ENCODE measurements at regions not wholly inside any gene's neighbourhood (a gene's known extent, or its start where the extent isn't known, plus 50 kb on each side); places are given as distances from the start of the nearest gene placed in this dataset.

DNA sequence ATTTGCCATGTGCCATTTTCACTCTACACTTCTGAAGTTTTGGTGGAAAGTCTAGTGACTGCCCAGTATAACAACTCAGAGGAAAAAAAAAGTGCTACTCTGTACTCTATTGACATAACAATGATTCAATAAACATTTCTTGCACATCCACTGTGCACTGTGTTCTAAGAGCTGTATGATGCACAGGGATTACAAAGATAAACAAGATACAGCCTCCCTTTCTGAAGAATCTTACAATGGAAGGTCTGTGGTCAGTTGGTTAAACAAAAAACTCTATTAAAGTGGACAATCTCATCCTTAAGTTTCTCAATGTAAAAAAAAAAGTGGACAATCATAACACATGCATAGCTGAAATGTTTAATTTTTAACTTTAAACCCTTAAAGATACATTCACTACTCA, 105.7 kb upstream of the RASSF8 start:
- Mint-ChIP-seq H3K36me3 (no peaks in the 10 kb centered on the region), H3K4me1 (ENCODE audit: low read depth in 2 of 2) (no peaks in the 10 kb centered on the region), H3K4me3 (no peak overlapping the region), H3K27ac (no peak overlapping the region), H3K9me3 (no peaks in the 10 kb centered on the region), H3K27me3 (peaks cover 6% of the 10 kb centered on the region in 2 donors)
- DNase-seq (ENCODE audit: low spot score), result no peak
- no peak for ATAC-seq

DNA sequence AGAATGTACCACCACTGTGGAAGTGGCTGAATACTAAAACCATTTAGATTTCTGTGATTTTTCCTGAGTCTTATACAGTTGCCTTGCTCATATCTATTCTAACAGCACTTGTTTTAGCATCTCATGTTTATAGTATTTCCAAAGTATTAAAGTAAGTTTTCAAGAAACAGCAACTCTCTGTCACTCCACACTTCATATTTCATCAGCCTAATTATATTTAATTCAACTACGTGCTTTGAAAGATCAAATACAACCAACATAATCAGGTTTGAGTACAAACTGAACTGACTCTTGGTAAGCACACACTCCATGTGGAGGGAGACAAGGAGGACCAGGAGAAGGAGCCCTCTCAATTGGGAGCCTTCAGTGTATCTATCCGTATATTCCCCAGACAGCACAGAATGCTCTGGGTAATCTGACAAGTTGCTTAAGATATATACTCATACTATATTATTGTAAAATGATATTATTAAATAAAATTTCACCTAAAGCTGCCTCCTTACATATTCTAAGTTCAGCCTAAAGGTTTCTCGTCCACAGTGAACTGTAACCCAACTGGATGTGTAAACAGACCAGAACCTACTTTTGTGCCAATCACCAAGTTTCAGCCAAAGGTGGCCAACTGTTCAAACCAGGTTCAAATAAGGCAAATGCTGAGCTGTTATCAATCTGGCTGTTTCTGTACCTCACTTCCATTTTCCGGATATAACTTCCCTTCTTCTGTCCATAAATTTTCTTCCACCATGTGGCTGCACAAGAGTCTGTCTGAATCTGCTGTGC, 105.0 kb upstream of the RASSF8 start:
- no peaks in the 10 kb centered on the region for H3K4me1 Mint-ChIP-seq (ENCODE audit: low read depth in 2 of 2)
- no peaks in the 10 kb centered on the region for H3K36me3 Mint-ChIP-seq
- H3K4me3 Mint-ChIP-seq, result no peak overlapping the region
- ATAC-seq (no peak), DNase-seq (ENCODE audit: low spot score) (no peak)
- no peaks in the 10 kb centered on the region for H3K9me3 Mint-ChIP-seq
- H3K27ac Mint-ChIP-seq, result no peak overlapping the region
- peaks cover 6% of the 10 kb centered on the region in 2 donors for H3K27me3 Mint-ChIP-seq

DNA sequence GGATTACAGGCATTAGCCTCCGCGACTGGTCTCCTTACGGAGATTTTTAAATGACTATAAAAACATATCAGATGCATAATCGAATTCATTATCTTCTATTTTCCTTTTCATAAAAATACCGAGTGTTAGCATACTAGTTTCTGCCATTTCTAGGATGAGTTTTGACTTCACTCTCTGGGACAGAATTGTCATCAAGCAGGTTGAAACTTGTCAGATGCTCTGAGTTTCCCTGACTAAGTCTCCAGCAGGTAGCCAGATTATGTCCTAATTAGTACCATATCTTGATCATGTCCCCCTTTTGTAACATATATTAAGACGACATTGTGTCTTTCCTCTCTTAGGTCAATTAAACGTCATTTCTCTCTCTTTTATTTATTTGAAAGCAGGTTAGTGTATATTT, 103.5 kb upstream of the RASSF8 start:
- ATAC-seq (no peak), DNase-seq (ENCODE audit: low spot score) (no peak)
- Mint-ChIP-seq H3K9me3 (no peaks in the 10 kb centered on the region), H3K36me3 (no peaks in the 10 kb centered on the region), H3K27me3 (peaks cover 6% of the 10 kb centered on the region in 2 donors), H3K4me1 (ENCODE audit: low read depth in 2 of 2) (peaks cover 0 to 3% of the 10 kb centered on the region in 2 donors), H3K4me3 (no peak overlapping the region), H3K27ac (no peak overlapping the region)

DNA sequence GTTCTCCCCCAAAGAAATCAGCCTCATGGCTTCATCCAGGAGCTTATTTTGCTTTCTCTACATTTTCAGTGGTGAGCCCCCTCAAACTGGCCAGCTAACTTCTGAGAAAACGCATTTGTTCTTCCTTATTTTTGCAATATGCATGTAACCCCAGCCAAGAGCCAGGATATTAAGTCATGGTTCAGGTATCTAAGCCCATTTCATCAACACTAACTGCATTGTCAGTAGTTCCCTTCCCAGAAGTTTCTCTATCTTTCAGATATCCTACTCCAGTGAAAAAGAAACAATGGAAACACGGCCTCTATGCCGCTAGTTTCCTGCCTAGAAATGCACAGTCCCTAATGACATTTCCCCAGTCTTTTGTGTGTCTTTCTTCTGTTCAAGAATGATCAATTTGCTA, 102.8 kb upstream of the RASSF8 start:
- no peak for DNase-seq (ENCODE audit: low spot score)
- H3K4me1 Mint-ChIP-seq (ENCODE audit: low read depth in 2 of 2), result peaks cover 0 to 3% of the 10 kb centered on the region in 2 donors
- peaks cover 7 to 8% of the 10 kb centered on the region in 2 donors for H3K27me3 Mint-ChIP-seq
- no peak overlapping the region for H3K27ac Mint-ChIP-seq
- no peaks in the 10 kb centered on the region for H3K36me3 Mint-ChIP-seq
- H3K4me3 Mint-ChIP-seq, result no peak overlapping the region
- no peaks in the 10 kb centered on the region for H3K9me3 Mint-ChIP-seq
- ATAC-seq, result no peak

DNA sequence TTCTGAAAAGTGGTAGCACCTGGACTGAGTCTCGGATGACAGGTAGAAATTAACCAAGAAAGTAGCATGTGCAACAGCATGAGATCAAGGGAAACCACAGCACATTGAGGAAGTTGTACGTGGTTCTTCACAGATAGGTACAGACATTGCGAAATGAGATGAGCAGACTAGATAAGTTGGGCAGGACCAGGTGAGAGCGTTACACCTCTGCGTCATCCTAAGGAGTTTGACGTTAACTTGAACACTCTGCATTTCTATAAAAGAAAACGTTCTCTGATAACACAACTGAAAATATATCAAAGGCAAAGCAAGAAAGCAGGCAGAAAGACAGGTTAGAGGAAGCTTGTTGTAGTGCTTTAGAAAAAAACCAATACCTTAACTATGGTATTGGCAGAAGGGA, 98.5 kb upstream of the RASSF8 start:
- ATAC-seq (no peak), DNase-seq (ENCODE audit: low spot score) (no peak)
- Mint-ChIP-seq H3K36me3 (no peaks in the 10 kb centered on the region), H3K27ac (no peak overlapping the region), H3K4me1 (ENCODE audit: low read depth in 2 of 2) (peaks cover 0 to 3% of the 10 kb centered on the region in 2 donors), H3K9me3 (no peaks in the 10 kb centered on the region), H3K27me3 (peaks cover 8 to 14% of the 10 kb centered on the region in 2 donors), H3K4me3 (no peak overlapping the region)

DNA sequence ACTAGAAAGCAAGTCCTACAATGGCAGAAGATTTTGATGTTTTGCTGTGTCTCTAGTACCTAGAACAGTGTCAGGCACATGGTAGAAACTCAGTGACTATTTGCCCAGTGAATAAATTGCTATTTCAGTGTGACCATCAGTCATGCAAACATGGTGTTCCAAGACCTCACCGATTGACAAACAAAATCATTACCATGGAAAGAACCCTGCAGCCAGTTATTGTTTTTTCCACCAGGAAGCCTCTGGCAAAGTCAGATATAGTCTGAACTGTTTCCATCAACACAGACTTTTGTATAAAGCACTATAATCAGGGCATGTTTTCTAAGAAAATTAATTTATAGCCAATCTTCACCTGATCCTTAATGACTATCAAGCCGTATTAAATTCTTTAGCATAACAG, 97.3 kb upstream of the RASSF8 start:
- Mint-ChIP-seq H3K4me1 (ENCODE audit: low read depth in 2 of 2) (peaks cover 0 to 3% of the 10 kb centered on the region in 2 donors), H3K27ac (no peak overlapping the region), H3K4me3 (no peak overlapping the region), H3K27me3 (peaks cover 7 to 8% of the 10 kb centered on the region in 2 donors), H3K9me3 (no peaks in the 10 kb centered on the region), H3K36me3 (no peaks in the 10 kb centered on the region)
- ATAC-seq, result no peak
- DNase-seq (ENCODE audit: low spot score), result no peak

DNA sequence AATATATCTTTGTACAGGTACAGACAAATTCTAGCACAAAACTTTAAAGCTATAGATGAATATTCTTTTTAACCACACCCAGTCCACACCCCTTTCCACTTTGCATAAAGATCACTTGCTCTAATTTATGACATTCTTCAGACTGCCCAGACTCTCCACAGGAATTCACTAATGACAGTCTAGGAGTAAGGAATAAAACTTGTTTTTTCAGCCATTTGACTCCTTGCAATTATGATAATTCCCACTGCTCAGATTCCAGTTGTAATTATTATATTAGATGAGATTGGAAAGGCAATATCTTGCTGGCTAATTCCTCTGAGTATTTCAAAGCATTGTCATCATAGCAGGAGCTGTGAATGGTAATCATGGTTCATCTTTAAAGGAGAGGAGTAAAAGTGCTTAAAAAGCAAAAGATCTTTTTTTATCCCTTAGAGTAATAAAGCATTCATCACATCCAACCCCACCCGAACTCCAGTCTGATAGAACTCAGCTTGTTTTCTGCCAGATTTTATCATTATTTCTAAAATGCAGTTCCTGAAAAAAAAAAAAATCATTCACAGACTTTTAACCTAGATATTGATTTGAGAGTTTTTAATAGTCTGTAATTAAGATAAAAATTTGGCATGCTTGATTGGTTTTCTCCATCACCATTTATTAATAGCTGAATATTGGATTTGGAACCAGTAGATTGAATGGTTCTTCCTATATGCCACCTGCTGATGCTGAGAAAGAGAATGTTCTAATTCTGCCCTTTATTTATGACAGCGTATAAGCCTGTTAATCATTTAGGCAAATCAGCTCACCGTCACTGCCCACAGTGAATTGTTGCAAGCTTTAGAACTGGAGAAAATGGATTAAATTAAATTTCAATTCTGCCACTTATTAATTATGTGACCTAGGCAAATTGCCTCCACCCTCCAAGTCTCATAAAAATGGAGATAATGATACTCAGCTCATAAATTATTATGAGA, 93.9 kb upstream of the RASSF8 start:
- no peak overlapping the region for H3K4me3 Mint-ChIP-seq
- peaks cover 5% of the 10 kb centered on the region for H3K36me3 Mint-ChIP-seq
- H3K27ac Mint-ChIP-seq, result no peak overlapping the region
- DNase-seq (ENCODE audit: low spot score), result no peak
- peaks cover 0 to 3% of the 10 kb centered on the region in 2 donors for H3K4me1 Mint-ChIP-seq (ENCODE audit: low read depth in 2 of 2)
- peaks cover 3% of the 10 kb centered on the region for H3K9me3 Mint-ChIP-seq
- ATAC-seq, result no peak
- peaks cover 7 to 10% of the 10 kb centered on the region in 2 donors for H3K27me3 Mint-ChIP-seq

DNA sequence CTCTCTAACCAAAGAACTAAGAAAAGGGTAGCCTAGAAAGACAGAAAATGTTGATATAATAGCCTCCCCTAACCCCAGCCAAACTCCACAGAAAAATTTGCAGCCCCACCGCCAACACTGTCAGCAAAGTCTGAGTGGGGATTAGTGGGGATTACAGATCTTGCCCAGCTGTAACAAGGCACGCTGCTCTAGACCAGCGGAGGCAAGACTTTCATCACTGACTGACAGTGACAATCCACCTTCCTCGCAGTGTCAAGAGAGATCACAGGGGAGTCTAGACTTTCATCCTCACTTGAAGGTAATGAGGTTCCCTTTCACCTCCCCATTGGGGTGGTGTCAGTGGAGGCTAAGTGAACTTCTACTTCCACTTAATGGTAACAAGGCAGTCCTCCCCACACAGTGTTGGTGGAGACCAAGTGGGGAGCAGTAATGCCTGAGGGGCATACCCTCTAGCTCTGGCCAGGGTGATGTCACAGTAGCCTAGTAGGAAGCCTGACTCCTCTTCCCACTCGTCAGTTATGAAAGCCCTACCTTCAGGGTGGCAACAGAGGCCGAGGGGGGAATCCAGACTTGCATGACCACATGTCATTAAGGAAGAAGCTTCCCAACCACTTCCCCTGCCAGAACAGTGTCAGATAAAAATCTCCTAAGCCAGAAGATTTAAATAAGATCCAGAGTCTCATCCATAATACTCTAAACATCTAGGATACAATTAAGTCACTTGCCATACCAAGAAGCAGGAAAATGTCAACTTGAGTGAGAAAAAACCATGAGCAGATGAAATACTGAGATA, 91.7 kb upstream of the RASSF8 start:
- Mint-ChIP-seq H3K27me3 (peaks cover 0 to 5% of the 10 kb centered on the region in 2 donors), H3K36me3 (peaks cover 5% of the 10 kb centered on the region), H3K9me3 (peaks cover 6% of the 10 kb centered on the region), H3K4me1 (ENCODE audit: low read depth in 2 of 2) (no peaks in the 10 kb centered on the region), H3K27ac (no peak overlapping the region), H3K4me3 (no peak overlapping the region)
- ATAC-seq, result no peak
- DNase-seq (ENCODE audit: low spot score), result no peak

DNA sequence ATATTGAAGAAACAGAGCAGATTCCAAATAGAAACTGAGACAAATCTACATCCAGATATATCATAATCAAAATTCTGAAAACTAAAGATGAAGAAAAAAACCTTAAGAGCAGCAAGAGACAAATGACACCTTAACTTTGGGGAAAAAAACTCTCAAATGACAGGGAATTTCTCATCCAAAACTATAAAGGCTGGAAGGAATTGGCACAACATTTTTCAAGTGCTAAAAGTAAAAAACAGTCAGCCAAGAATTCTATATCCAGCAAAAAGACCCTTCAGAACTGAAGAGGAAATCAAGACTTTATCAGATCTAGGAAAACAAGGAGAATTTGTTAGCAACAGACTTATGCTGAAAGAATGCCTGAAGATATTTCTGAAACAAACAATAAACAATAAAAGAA, 90.3 kb upstream of the RASSF8 start:
- Mint-ChIP-seq H3K4me1 (ENCODE audit: low read depth in 2 of 2) (no peaks in the 10 kb centered on the region), H3K27me3 (peaks cover 0 to 5% of the 10 kb centered on the region in 2 donors), H3K36me3 (peaks cover 5% of the 10 kb centered on the region), H3K27ac (no peak overlapping the region), H3K9me3 (peaks cover 6% of the 10 kb centered on the region), H3K4me3 (no peak overlapping the region)
- DNase-seq (ENCODE audit: low spot score) (no peak), ATAC-seq (no peak)

DNA sequence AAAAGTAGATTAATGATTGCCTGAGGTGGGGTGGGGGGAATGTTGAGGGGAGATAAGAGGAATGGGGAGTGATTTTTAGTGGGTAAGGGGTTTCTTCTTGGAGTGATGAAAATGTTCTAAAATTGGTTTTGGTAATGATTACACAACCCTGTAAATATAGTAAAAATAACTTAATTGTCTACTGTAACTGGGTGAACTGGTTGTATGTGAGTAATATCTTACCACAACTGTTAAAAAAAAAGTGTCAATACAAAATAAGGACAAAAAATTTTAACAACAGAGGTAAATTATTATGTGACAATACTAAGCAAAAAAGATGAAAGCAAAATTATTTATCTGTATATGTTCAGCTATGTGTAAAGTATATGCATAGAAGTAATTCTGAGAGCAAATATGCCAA, 86.3 kb upstream of the RASSF8 start:
- H3K27me3 Mint-ChIP-seq, result peaks cover 12% of the 10 kb centered on the region in 2 donors
- no peak overlapping the region for H3K4me3 Mint-ChIP-seq
- H3K4me1 Mint-ChIP-seq (ENCODE audit: low read depth in 2 of 2), result no peaks in the 10 kb centered on the region
- ATAC-seq (no peak), DNase-seq (ENCODE audit: low spot score) (no peak)
- H3K27ac Mint-ChIP-seq, result no peak overlapping the region
- H3K9me3 Mint-ChIP-seq, result peaks cover 6% of the 10 kb centered on the region
- H3K36me3 Mint-ChIP-seq, result peaks cover 3% of the 10 kb centered on the region

DNA sequence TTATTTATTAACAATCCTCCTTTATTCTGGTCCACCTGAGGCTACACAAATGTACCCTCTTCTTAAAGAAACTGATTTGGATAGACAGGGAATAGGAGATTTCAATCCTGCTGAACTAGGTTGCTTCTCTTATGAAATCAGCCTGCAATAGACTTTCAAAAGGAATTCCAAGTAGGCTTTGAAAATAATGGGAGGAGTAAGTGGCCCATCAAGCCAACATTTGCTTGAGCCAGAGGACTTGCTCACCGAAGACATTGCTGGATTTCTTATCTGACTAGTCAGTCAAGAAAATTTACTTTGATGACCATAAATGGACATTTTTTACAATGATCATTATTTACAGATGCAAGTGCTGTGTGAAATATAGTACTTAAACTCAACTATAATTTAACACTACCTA, 82.8 kb upstream of the RASSF8 start:
- no peak overlapping the region for H3K27ac Mint-ChIP-seq
- peaks cover 16 to 27% of the 10 kb centered on the region in 2 donors for H3K27me3 Mint-ChIP-seq
- ATAC-seq (no peak), DNase-seq (ENCODE audit: low spot score) (no peak)
- H3K9me3 Mint-ChIP-seq, result peaks cover 5% of the 10 kb centered on the region
- no peaks in the 10 kb centered on the region for H3K4me1 Mint-ChIP-seq (ENCODE audit: low read depth in 2 of 2)
- no peaks in the 10 kb centered on the region for H3K36me3 Mint-ChIP-seq
- no peak overlapping the region for H3K4me3 Mint-ChIP-seq

DNA sequence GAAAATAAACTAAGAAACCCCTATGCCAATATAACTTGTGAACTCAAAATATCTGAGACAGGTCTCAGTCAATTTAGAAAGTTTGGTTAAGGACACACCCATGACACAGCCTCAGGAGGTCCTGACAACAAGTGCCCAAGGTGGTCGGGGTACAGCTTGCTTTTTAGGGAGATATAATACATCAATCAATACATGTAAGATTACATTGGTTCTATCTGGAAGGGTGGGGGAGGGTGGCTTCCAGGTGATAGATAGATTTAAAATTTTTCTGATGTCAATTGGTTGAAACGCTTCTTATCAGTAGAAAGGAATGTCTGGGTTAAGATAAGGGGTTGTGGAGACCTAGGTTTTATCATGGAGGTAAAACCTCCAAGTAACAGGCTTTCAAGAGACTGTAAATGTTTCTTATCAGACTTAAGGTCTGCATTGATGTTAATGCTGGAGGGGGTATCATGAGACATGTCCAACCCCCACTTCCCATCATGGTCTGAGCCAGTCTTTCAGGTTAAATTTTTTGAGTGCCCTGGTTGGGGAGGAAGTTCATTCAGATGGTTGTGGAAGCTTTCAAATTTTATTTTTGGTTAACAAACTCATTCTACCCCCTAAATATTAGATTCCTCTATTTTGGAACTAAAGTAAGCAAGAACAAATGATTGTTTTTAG, 82.0 kb upstream of the RASSF8 start:
- DNase-seq (ENCODE audit: low spot score), result no peak
- H3K36me3 Mint-ChIP-seq, result no peaks in the 10 kb centered on the region
- no peak for ATAC-seq
- peaks cover 16 to 27% of the 10 kb centered on the region in 2 donors for H3K27me3 Mint-ChIP-seq
- H3K4me1 Mint-ChIP-seq (ENCODE audit: low read depth in 2 of 2), result no peaks in the 10 kb centered on the region
- no peak overlapping the region for H3K4me3 Mint-ChIP-seq
- H3K27ac Mint-ChIP-seq, result no peak overlapping the region
- H3K9me3 Mint-ChIP-seq, result peaks cover 5% of the 10 kb centered on the region

DNA sequence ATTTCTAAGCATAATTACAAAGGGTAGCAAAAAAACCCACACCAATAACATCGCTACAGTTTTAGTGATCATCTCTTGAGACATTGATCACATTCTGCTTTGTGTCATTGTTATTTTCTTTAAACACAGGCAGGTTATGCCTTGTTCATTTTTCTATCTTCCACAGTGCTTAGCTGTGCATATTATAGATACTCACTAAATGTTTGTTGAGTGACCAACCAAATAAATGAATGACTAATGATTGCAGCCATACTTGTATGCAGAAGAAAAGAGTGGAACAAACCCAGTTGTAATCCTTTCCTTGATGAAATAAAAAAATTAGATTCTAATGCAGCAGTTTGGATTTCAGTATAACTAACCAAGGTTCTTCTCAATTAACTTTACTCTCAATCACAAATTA, 81.0 kb upstream of the RASSF8 start:
- DNase-seq (ENCODE audit: low spot score) (no peak), ATAC-seq (no peak)
- H3K4me1 Mint-ChIP-seq (ENCODE audit: low read depth in 2 of 2), result no peaks in the 10 kb centered on the region
- H3K36me3 Mint-ChIP-seq, result no peaks in the 10 kb centered on the region
- H3K4me3 Mint-ChIP-seq, result no peak overlapping the region
- peaks cover 18 to 27% of the 10 kb centered on the region in 2 donors for H3K27me3 Mint-ChIP-seq
- no peak overlapping the region for H3K27ac Mint-ChIP-seq
- H3K9me3 Mint-ChIP-seq, result peaks cover 5% of the 10 kb centered on the region
